Activated CD4-positive, alpha-beta T cell treated with anti-CD3 and anti-CD28 coated beads for 36 hours (primary cell): ENCODE measurements at regions not wholly inside any gene's neighbourhood (a gene's known extent, or its start where the extent isn't known, plus 50 kb on each side); places are given as distances from the start of the nearest gene placed in this dataset.
A peak's percentile ranks its signal among the peaks of the same experiment; 100 is the strongest.

Experiments
- ATAC-seq: fragments of 200-7000 bp; cut with Tn5 transposase; one replicate; pipeline ENCODE4 v1.10.0; 2021; ENCODE audit warnings: mild to moderate bottlenecking, moderate library complexity
- CTCF ChIA-PET: fragments of 350-600 bp; sonication (Branson Sonifier 250); formaldehyde crosslinking; loops from one replicate; lab custom pipeline; 2021; ENCODE audit warnings: antibody characterized with exemption; lab: Charles Lee
- POLR2A ChIA-PET: fragments of 350-600 bp; sonication (Branson Sonifier 250); formaldehyde crosslinking; loops from one replicate; lab custom pipeline; 2021; ENCODE audit warnings: antibody characterized with exemption, inconsistent platforms; lab: Charles Lee
- DNase-seq: peaks from one replicate; pipeline ENCODE4 v3.0.0-alpha.2; 2020
- H3K27ac Mint-ChIP-seq: one replicate; pipeline ENCODE4 v1.8.0; 2021; ENCODE audit warnings: mixed read lengths
- H3K27me3 Mint-ChIP-seq: one replicate; pipeline ENCODE4 v1.8.0; 2021; ENCODE audit warnings: mixed read lengths
- H3K36me3 Mint-ChIP-seq: one replicate; pipeline ENCODE4 v1.8.0; 2021; ENCODE audit warnings: low read depth, mixed read lengths
- H3K4me1 Mint-ChIP-seq: one replicate; pipeline ENCODE4 v1.8.0; 2021; ENCODE audit warnings: mixed read lengths
- H3K4me3 Mint-ChIP-seq: one replicate; pipeline ENCODE4 v1.8.0; 2021; ENCODE audit warnings: mild to moderate bottlenecking, moderate library complexity, mixed read lengths
- H3K9me3 Mint-ChIP-seq: one replicate; pipeline ENCODE4 v1.8.0; 2021; ENCODE audit warnings: low read depth, mixed read lengths
- intact Hi-C, 2 experiments: fragments of 100-400 bp; cut with DNase I in 1 of 2; cut with micrococcal nuclease in 1 of 2; formaldehyde crosslinking; loops; one replicate each; pipeline versions ENCODE4 v1.14.2 to v1.15.1; 2022 to 2024; cut with DNase I, micrococcal nuclease

- no peak for ATAC-seq
- ChIA-PET CTCF (interaction anchor here (0.6 kb wide), 1 partner anchor 308 kb away, joined by 3 read pairs; no protein-coding TSS in a partner anchor), POLR2A (no interaction called here)
- H3K36me3 Mint-ChIP-seq = no peaks in the 10 kb centered on the region
- DNase-seq = no peak
- no peaks in the 10 kb centered on the region for H3K27me3 Mint-ChIP-seq
- no peak overlapping the region for H3K4me3 Mint-ChIP-seq
- no peak overlapping the region for H3K27ac Mint-ChIP-seq
- H3K4me1 Mint-ChIP-seq = peaks cover 14% of the 10 kb centered on the region
- intact Hi-C loops = no loop called here
- peaks cover 4% of the 10 kb centered on the region for H3K9me3 Mint-ChIP-seq
Measured at GRCh38 chr1:5368201-5368600, 624.0 kb downstream of the NPHP4 start.

DNA sequence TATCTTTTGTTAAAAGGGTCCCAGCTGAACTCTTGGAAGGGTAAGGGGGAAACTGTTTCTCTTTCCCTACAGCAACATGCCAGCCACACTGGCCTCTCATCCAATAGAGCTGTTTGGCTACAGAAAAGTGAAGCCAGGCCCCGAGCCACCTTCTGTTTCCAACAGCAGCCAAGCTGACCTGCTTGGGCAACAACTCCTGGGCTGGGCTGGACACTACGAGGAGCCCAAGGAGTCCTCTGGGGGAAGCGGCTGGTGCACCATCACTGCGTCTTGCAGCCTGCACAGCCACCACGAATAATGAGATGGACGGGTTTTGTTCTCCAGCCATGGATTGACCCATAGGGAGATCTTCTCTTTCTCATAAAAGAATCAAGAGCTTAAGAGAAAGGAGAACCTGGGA is 624.9 kb downstream of the NPHP4 start:
- CTCF ChIA-PET = no interaction called here
- peaks cover 14% of the 10 kb centered on the region for H3K4me1 Mint-ChIP-seq

GRCh38 chr1:5365751-5366150 is 626.5 kb downstream of the NPHP4 start:
- ATAC-seq = no peak
- POLR2A ChIA-PET = no interaction called here
- peaks cover 8% of the 10 kb centered on the region for H3K4me1 Mint-ChIP-seq
- intact Hi-C loops = no loop called here
- DNase-seq = no peak
- H3K36me3 Mint-ChIP-seq = no peaks in the 10 kb centered on the region
- CTCF ChIA-PET = no interaction called here
- H3K27me3 Mint-ChIP-seq = no peaks in the 10 kb centered on the region
- no peak overlapping the region for H3K4me3 Mint-ChIP-seq
- H3K9me3 Mint-ChIP-seq = no peaks in the 10 kb centered on the region
- H3K27ac Mint-ChIP-seq = no peak overlapping the region

More for the DNA sequence above, 624.9 kb downstream of the NPHP4 start:
- intact Hi-C loops = no loop called here
- no peak overlapping the region for H3K27ac Mint-ChIP-seq
- no peak overlapping the region for H3K4me3 Mint-ChIP-seq
- POLR2A ChIA-PET = no interaction called here
- H3K36me3 Mint-ChIP-seq = no peaks in the 10 kb centered on the region
- ATAC-seq (no peak), DNase-seq (no peak)
- no peaks in the 10 kb centered on the region for H3K27me3 Mint-ChIP-seq
- H3K9me3 Mint-ChIP-seq = peaks cover 2% of the 10 kb centered on the region

- H3K27me3 Mint-ChIP-seq = no peaks in the 10 kb centered on the region
- ChIA-PET POLR2A (no interaction called here), CTCF (no interaction called here)
- intact Hi-C loops = no loop called here
- H3K36me3 Mint-ChIP-seq = no peaks in the 10 kb centered on the region
- no peaks in the 10 kb centered on the region for H3K4me1 Mint-ChIP-seq
- H3K27ac Mint-ChIP-seq = no peak overlapping the region
- DNase-seq (no peak), ATAC-seq (no peak)
- H3K9me3 Mint-ChIP-seq = no peaks in the 10 kb centered on the region
- no peak overlapping the region for H3K4me3 Mint-ChIP-seq
Measured at GRCh38 chr1:5364591-5364990, 627.6 kb downstream of the NPHP4 start.

GRCh38 chr1:5354681-5355080 is 637.5 kb downstream of the NPHP4 start:
- Mint-ChIP-seq H3K4me1 (peaks cover 2% of the 10 kb centered on the region), H3K4me3 (no peak overlapping the region), H3K27ac (no peak overlapping the region), H3K27me3 (peaks cover 2% of the 10 kb centered on the region), H3K36me3 (peaks cover 3% of the 10 kb centered on the region), H3K9me3 (peaks cover 10% of the 10 kb centered on the region)
- DNase-seq = no peak
- intact Hi-C loops = no loop called here
- POLR2A ChIA-PET = no interaction called here
- CTCF ChIA-PET = no interaction called here
- no peak for ATAC-seq

- ATAC-seq (no peak), DNase-seq (no peak)
- ChIA-PET CTCF (no interaction called here), POLR2A (no interaction called here)
- H3K4me1 Mint-ChIP-seq = peaks cover 2% of the 10 kb centered on the region
- intact Hi-C loops = no loop called here
- no peak overlapping the region for H3K27ac Mint-ChIP-seq
- peaks cover 7% of the 10 kb centered on the region for H3K9me3 Mint-ChIP-seq
- H3K27me3 Mint-ChIP-seq = no peaks in the 10 kb centered on the region
- no peak overlapping the region for H3K4me3 Mint-ChIP-seq
- peaks cover 3% of the 10 kb centered on the region for H3K36me3 Mint-ChIP-seq
Measured at GRCh38 chr1:5351366-5351765, 640.9 kb downstream of the NPHP4 start.

- no peak overlapping the region for H3K4me3 Mint-ChIP-seq
- CTCF ChIA-PET = interaction anchor here (0.5 kb wide), 1 partner anchor 44 kb away, joined by 3 read pairs; no protein-coding TSS in a partner anchor
- peaks cover 2% of the 10 kb centered on the region for H3K4me1 Mint-ChIP-seq
- POLR2A ChIA-PET = no interaction called here
- no peak overlapping the region for H3K27ac Mint-ChIP-seq
- no peaks in the 10 kb centered on the region for H3K27me3 Mint-ChIP-seq
- ATAC-seq (no peak), DNase-seq (no peak)
- no peaks in the 10 kb centered on the region for H3K9me3 Mint-ChIP-seq
- intact Hi-C loops = no loop called here
- no peaks in the 10 kb centered on the region for H3K36me3 Mint-ChIP-seq
Measured at GRCh38 chr1:5349526-5349925, 642.7 kb downstream of the NPHP4 start.

GRCh38 chr1:5348732-5349465 is 643.3 kb downstream of the NPHP4 start:
- ATAC-seq = no peak
- no peak overlapping the region for H3K27ac Mint-ChIP-seq
- ChIA-PET POLR2A (no interaction called here), CTCF (interaction anchor here (0.5 kb wide), 1 partner anchor 45 kb away, joined by 3 read pairs; no protein-coding TSS in a partner anchor)
- intact Hi-C loops = no loop called here
- H3K4me3 Mint-ChIP-seq = no peak overlapping the region
- H3K27me3 Mint-ChIP-seq = no peaks in the 10 kb centered on the region
- H3K9me3 Mint-ChIP-seq = no peaks in the 10 kb centered on the region
- peaks cover 2% of the 10 kb centered on the region for H3K4me1 Mint-ChIP-seq
- no peaks in the 10 kb centered on the region for H3K36me3 Mint-ChIP-seq
- peak; percentile 5 for DNase-seq

GRCh38 chr1:5347726-5348125 is 644.5 kb downstream of the NPHP4 start:
- no peaks in the 10 kb centered on the region for H3K9me3 Mint-ChIP-seq
- no peak overlapping the region for H3K27ac Mint-ChIP-seq
- POLR2A ChIA-PET = no interaction called here
- peaks cover 2% of the 10 kb centered on the region for H3K4me1 Mint-ChIP-seq
- no peak for DNase-seq
- CTCF ChIA-PET = no interaction called here
- no peaks in the 10 kb centered on the region for H3K27me3 Mint-ChIP-seq
- no peaks in the 10 kb centered on the region for H3K36me3 Mint-ChIP-seq
- no peak for ATAC-seq
- intact Hi-C loops = no loop called here
- no peak overlapping the region for H3K4me3 Mint-ChIP-seq

DNA sequence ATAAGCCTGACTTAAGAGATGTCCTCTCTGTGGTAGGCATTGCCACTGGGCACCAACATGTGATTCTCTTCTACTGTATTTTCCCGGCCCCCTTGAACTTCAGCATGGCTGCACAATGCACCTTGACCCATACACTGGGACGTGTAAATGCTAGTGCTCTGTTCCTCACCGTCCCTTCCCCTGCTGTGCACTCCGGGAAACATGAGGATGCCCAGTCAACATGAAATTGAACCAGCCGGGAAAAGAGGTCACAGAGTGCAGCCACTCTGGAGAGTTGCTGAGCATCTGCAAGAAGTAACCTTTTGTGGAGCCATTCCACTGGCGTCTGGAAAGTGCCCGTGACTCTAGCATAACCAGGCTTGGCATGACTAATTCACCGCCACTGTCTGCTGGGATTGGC is 646.7 kb downstream of the NPHP4 start:
- Mint-ChIP-seq H3K4me1 (peaks cover 5% of the 10 kb centered on the region), H3K4me3 (no peak overlapping the region), H3K27ac (no peak overlapping the region), H3K27me3 (no peaks in the 10 kb centered on the region), H3K36me3 (no peaks in the 10 kb centered on the region), H3K9me3 (no peaks in the 10 kb centered on the region)
- ATAC-seq (no peak), DNase-seq (no peak)
- CTCF ChIA-PET = no interaction called here
- intact Hi-C loops = no loop called here
- POLR2A ChIA-PET = no interaction called here

- Mint-ChIP-seq H3K9me3 (no peaks in the 10 kb centered on the region), H3K36me3 (no peaks in the 10 kb centered on the region), H3K4me3 (no peak overlapping the region), H3K4me1 (peaks cover 3% of the 10 kb centered on the region), H3K27me3 (no peaks in the 10 kb centered on the region), H3K27ac (peak overlapping the region; percentile 60)
- POLR2A ChIA-PET = no interaction called here
- intact Hi-C loops = no loop called here
- CTCF ChIA-PET = no interaction called here
- no peak for ATAC-seq
- no peak for DNase-seq
Measured at GRCh38 chr1:5343256-5344020, 648.8 kb downstream of the NPHP4 start.

GRCh38 chr1:5342830-5343229 is 649.4 kb downstream of the NPHP4 start:
- Mint-ChIP-seq H3K4me1 (peaks cover 8% of the 10 kb centered on the region), H3K36me3 (no peaks in the 10 kb centered on the region), H3K27ac (no peak overlapping the region), H3K27me3 (no peaks in the 10 kb centered on the region), H3K9me3 (no peaks in the 10 kb centered on the region), H3K4me3 (no peak overlapping the region)
- ATAC-seq (no peak), DNase-seq (no peak)
- ChIA-PET POLR2A (no interaction called here), CTCF (no interaction called here)
- intact Hi-C loops = no loop called here
